NCI-H2196 (cell line): ENCODE measurements at regions not wholly inside any gene's neighbourhood (a gene's known extent, or its start where the extent isn't known, plus 50 kb on each side); places are given as distances from the start of the nearest gene placed in this dataset.

Experiments used
- DNase-seq: peaks from one replicate; lab custom pipeline; 2025; ENCODE audit not compliant: unreplicated experiment; lab: John Stamatoyannopoulos, UW

- DNase-seq, result no peak
These were observed 168.8 kb upstream of the NRIP1 start for GRCh38 chr21:15233611-15234010.

GRCh38 chr21:15236111-15236510 is 171.3 kb upstream of the NRIP1 start:
- DNase-seq, result no peak

GRCh38 chr21:15240848-15241247 is 176.0 kb upstream of the NRIP1 start:
- DNase-seq, result no peak

- DNase-seq, result no peak
These were observed 177.4 kb upstream of the NRIP1 start for GRCh38 chr21:15241997-15242736.

GRCh38 chr21:15242906-15243305 is 178.1 kb upstream of the NRIP1 start:
- DNase-seq, result no peak

GRCh38 chr21:15243406-15243805 is 178.6 kb upstream of the NRIP1 start:
- no peak for DNase-seq

- no peak for DNase-seq
These were observed 182.8 kb upstream of the NRIP1 start for GRCh38 chr21:15247613-15248012.

- DNase-seq, result no peak
These were observed 184.6 kb upstream of the NRIP1 start for GRCh38 chr21:15249285-15249993.

- DNase-seq, result no peak
These were observed 185.6 kb upstream of the NRIP1 start for GRCh38 chr21:15250384-15250783.

- DNase-seq, result no peak
These were observed 187.6 kb upstream of the NRIP1 start for GRCh38 chr21:15252431-15252830.

- DNase-seq, result no peak
These were observed 189.3 kb upstream of the NRIP1 start for GRCh38 chr21:15254111-15254510.

GRCh38 chr21:15255261-15255660 is 190.5 kb upstream of the NRIP1 start:
- no peak for DNase-seq

GRCh38 chr21:15255763-15256162 is 191.0 kb upstream of the NRIP1 start:
- no peak for DNase-seq

- DNase-seq, result no peak
These were observed 192.2 kb upstream of the NRIP1 start for GRCh38 chr21:15256996-15257395.

GRCh38 chr21:15257646-15258045 is 192.8 kb upstream of the NRIP1 start:
- no peak for DNase-seq

GRCh38 chr21:15259824-15260223 is 195.0 kb upstream of the NRIP1 start:
- no peak for DNase-seq

GRCh38 chr21:15260604-15261003 is 195.8 kb upstream of the NRIP1 start:
- no peak for DNase-seq

- no peak for DNase-seq
These were observed 199.4 kb upstream of the NRIP1 start for GRCh38 chr21:15264084-15264665.

GRCh38 chr21:15272171-15272570 is 207.4 kb upstream of the NRIP1 start:
- DNase-seq, result no peak

- DNase-seq, result no peak
These were observed 207.8 kb upstream of the NRIP1 start for GRCh38 chr21:15272591-15272990.

- no peak for DNase-seq
These were observed 208.4 kb upstream of the NRIP1 start for GRCh38 chr21:15273244-15273643.
